ENCODE measurements at regions not wholly inside any gene's neighbourhood (a gene's known extent, or its start where the extent isn't known, plus 50 kb on each side); places are given as distances from the start of the nearest gene placed in this dataset.

GRCh38 chr9:80793706-80794105 lies 895.6 kb downstream of the TLE1 start:
- no peaks in the 10 kb centered on the region for H3K9me3 ChIP-seq
- no peak overlapping the region for H3K4me3 ChIP-seq
- H3K27me3 ChIP-seq, result no peaks in the 10 kb centered on the region
- DNase-seq (ENCODE audit: extremely low spot score in 2 of 2), result no peak
- H3K36me3 ChIP-seq, result no peaks in the 10 kb centered on the region
- TF ChIP-seq CTCF (IDR thresholded peaks at IDR 0.05) (no peak), POLR2A (IDR thresholded peaks at IDR 0.05) (no peak), POLR2AphosphoS5 (IDR thresholded peaks at IDR 0.05; ENCODE audit: insufficient read depth in 1 of 2, low read depth in 1 of 2) (no peak)
- H3K27ac ChIP-seq, result no peak overlapping the region
- intact Hi-C loops (cut with DNase I), result no loop called here
- peaks cover 18% of the 10 kb centered on the region for H3K4me1 ChIP-seq

DNA sequence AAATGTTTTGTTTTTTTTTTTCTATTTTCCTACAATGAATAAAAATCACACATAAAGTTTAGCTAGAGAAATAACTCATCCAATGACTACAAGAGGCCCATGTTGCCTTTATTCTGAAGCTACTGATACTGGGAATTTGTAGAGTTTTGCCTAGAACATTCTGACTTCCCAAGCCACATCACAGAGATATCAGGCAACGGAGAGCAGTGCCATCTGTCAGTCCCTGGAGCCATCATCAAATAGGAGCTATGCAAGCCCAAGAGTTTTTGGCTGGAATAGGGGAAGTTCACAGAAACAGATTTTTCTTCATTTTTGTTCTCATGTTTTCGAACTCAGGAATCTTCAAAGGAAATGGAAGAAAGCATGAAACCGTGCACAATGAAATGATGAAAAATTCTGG lies 896.6 kb downstream of the TLE1 start:
- H3K9me3 ChIP-seq, result no peaks in the 10 kb centered on the region
- no peak overlapping the region for H3K4me3 ChIP-seq
- no peak for DNase-seq (ENCODE audit: extremely low spot score in 2 of 2)
- no peaks in the 10 kb centered on the region for H3K27me3 ChIP-seq
- no peak overlapping the region for H3K27ac ChIP-seq
- peaks cover 18% of the 10 kb centered on the region for H3K4me1 ChIP-seq
- H3K36me3 ChIP-seq, result no peaks in the 10 kb centered on the region
- intact Hi-C loops (cut with DNase I), result no loop called here
- TF ChIP-seq POLR2AphosphoS5 (IDR thresholded peaks at IDR 0.05; ENCODE audit: insufficient read depth in 1 of 2, low read depth in 1 of 2), result no peak
- TF ChIP-seq CTCF (IDR thresholded peaks at IDR 0.05), result no peak
- no peak for TF ChIP-seq POLR2A (IDR thresholded peaks at IDR 0.05)

DNA sequence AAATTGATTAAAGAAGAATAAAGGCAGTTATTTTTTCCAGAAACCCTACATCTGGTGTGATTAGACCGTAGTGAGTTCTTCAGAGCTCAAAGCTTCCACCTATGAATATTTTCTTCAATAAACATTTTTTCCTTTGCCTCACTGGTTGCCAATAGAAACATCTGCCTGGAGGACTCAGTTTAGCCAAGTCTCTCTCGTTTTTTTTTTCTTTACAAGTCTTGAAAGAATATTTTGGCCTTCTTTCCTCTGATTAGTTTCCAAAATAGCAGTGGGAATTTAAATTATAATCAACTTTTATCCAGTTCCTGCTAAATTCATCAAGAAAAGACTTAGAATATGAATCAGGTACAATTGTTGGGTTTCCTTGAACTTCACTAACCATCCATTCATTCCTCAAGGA lies 897.5 kb downstream of the TLE1 start:
- Histone ChIP-seq H3K27ac (no peak overlapping the region), H3K36me3 (no peaks in the 10 kb centered on the region), H3K27me3 (no peaks in the 10 kb centered on the region), H3K4me1 (peaks cover 15% of the 10 kb centered on the region), H3K4me3 (no peak overlapping the region), H3K9me3 (no peaks in the 10 kb centered on the region)
- DNase-seq (ENCODE audit: extremely low spot score in 2 of 2), result no peak
- intact Hi-C loops (cut with DNase I), result no loop called here
- TF ChIP-seq POLR2A (IDR thresholded peaks at IDR 0.05), result no peak
- TF ChIP-seq POLR2AphosphoS5 (IDR thresholded peaks at IDR 0.05; ENCODE audit: insufficient read depth in 1 of 2, low read depth in 1 of 2), result no peak
- no peak for TF ChIP-seq CTCF (IDR thresholded peaks at IDR 0.05)

GRCh38 chr9:80790764-80791163 lies 898.6 kb downstream of the TLE1 start:
- H3K36me3 ChIP-seq, result no peaks in the 10 kb centered on the region
- no peak for TF ChIP-seq POLR2AphosphoS5 (IDR thresholded peaks at IDR 0.05; ENCODE audit: insufficient read depth in 1 of 2, low read depth in 1 of 2)
- TF ChIP-seq CTCF (IDR thresholded peaks at IDR 0.05), result no peak
- TF ChIP-seq POLR2A (IDR thresholded peaks at IDR 0.05), result no peak
- DNase-seq (ENCODE audit: extremely low spot score in 2 of 2), result no peak
- intact Hi-C loops (cut with DNase I), result no loop called here
- H3K27me3 ChIP-seq, result no peaks in the 10 kb centered on the region
- H3K4me1 ChIP-seq, result peaks cover 4% of the 10 kb centered on the region
- no peak overlapping the region for H3K4me3 ChIP-seq
- H3K27ac ChIP-seq, result no peak overlapping the region
- no peaks in the 10 kb centered on the region for H3K9me3 ChIP-seq

DNA sequence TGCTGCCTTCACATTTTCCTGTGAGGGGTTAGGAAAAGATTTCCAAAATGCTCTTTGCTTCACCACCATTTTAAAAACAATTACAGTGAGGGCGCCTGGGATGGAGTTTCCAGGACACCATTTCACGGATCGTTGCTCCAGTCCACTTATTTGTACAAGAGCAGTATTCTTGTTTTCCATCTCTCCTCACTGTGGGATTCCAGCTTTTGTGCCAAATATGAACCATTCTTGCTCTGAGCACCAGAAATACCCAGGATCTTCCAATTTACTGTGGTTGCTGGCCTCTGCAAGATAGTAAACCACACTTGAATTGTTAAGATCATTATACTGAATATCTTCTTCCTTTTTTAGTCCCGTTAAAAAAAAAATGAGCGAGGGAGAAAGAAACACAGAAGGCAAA lies 899.5 kb downstream of the TLE1 start:
- Histone ChIP-seq H3K9me3 (no peaks in the 10 kb centered on the region), H3K27ac (no peak overlapping the region), H3K36me3 (no peaks in the 10 kb centered on the region), H3K4me1 (no peaks in the 10 kb centered on the region), H3K4me3 (no peak overlapping the region), H3K27me3 (no peaks in the 10 kb centered on the region)
- no peak for DNase-seq (ENCODE audit: extremely low spot score in 2 of 2)
- TF ChIP-seq POLR2A (IDR thresholded peaks at IDR 0.05) (no peak), CTCF (IDR thresholded peaks at IDR 0.05) (no peak), POLR2AphosphoS5 (IDR thresholded peaks at IDR 0.05; ENCODE audit: insufficient read depth in 1 of 2, low read depth in 1 of 2) (no peak)
- intact Hi-C loops (cut with DNase I), result no loop called here

All from vagina (tissue), 2 donors.